ENCODE measurements at regions not wholly inside any gene's neighbourhood (a gene's known extent, or its start where the extent isn't known, plus 50 kb on each side); places are given as distances from the start of the nearest gene placed in this dataset.

DNA sequence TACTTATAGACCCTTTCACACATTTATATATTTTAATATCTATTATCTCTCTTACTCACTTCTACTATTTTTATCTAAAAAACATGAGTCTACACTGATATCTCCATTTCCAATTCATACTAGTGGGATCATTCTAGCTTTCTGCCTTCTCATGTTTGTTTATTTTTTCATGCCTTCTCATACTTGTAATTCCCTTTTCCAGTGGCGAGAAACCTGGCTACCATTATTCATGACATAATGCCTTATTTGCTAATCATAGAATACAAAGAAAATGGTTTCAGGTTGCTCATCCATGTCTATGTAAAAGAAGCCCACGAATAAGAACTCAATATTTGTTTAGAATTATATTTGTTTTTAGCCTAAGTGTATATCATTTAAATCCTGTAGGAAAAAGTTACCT, 232.7 kb upstream of the ACTBL2 start:
- TF ChIP-seq, protein P1, sequence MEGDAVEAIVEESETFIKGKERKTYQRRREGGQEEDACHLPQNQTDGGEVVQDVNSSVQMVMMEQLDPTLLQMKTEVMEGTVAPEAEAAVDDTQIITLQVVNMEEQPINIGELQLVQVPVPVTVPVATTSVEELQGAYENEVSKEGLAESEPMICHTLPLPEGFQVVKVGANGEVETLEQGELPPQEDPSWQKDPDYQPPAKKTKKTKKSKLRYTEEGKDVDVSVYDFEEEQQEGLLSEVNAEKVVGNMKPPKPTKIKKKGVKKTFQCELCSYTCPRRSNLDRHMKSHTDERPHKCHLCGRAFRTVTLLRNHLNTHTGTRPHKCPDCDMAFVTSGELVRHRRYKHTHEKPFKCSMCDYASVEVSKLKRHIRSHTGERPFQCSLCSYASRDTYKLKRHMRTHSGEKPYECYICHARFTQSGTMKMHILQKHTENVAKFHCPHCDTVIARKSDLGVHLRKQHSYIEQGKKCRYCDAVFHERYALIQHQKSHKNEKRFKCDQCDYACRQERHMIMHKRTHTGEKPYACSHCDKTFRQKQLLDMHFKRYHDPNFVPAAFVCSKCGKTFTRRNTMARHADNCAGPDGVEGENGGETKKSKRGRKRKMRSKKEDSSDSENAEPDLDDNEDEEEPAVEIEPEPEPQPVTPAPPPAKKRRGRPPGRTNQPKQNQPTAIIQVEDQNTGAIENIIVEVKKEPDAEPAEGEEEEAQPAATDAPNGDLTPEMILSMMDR (IDR thresholded peaks at IDR 0.05; ENCODE audit: insufficient read depth, low read length) = no peak
- TF ChIP-seq GABPA (IDR thresholded peaks at IDR 0.05; ENCODE audit: low read depth) (no peak), POLR2AphosphoS5 (IDR thresholded peaks at IDR 0.05; ENCODE audit: low read depth) (no peak), SPI1 (IDR thresholded peaks at IDR 0.05; ENCODE audit: borderline replicate concordance, low read depth) (no peak)
- TF ChIP-seq, protein P2, sequence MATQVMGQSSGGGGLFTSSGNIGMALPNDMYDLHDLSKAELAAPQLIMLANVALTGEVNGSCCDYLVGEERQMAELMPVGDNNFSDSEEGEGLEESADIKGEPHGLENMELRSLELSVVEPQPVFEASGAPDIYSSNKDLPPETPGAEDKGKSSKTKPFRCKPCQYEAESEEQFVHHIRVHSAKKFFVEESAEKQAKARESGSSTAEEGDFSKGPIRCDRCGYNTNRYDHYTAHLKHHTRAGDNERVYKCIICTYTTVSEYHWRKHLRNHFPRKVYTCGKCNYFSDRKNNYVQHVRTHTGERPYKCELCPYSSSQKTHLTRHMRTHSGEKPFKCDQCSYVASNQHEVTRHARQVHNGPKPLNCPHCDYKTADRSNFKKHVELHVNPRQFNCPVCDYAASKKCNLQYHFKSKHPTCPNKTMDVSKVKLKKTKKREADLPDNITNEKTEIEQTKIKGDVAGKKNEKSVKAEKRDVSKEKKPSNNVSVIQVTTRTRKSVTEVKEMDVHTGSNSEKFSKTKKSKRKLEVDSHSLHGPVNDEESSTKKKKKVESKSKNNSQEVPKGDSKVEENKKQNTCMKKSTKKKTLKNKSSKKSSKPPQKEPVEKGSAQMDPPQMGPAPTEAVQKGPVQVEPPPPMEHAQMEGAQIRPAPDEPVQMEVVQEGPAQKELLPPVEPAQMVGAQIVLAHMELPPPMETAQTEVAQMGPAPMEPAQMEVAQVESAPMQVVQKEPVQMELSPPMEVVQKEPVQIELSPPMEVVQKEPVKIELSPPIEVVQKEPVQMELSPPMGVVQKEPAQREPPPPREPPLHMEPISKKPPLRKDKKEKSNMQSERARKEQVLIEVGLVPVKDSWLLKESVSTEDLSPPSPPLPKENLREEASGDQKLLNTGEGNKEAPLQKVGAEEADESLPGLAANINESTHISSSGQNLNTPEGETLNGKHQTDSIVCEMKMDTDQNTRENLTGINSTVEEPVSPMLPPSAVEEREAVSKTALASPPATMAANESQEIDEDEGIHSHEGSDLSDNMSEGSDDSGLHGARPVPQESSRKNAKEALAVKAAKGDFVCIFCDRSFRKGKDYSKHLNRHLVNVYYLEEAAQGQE (IDR thresholded peaks at IDR 0.05; ENCODE audit: insufficient replicate concordance, low read depth) = no peak
